ENCODE measurements at regions not wholly inside any gene's neighbourhood (a gene's known extent, or its start where the extent isn't known, plus 50 kb on each side); places are given as distances from the start of the nearest gene placed in this dataset.
"Not testable (repeated sequence)": the region's sequence is repeated elsewhere in the genome, so short reads cannot be mapped to it uniquely, and the experiment has no call there.

DNA sequence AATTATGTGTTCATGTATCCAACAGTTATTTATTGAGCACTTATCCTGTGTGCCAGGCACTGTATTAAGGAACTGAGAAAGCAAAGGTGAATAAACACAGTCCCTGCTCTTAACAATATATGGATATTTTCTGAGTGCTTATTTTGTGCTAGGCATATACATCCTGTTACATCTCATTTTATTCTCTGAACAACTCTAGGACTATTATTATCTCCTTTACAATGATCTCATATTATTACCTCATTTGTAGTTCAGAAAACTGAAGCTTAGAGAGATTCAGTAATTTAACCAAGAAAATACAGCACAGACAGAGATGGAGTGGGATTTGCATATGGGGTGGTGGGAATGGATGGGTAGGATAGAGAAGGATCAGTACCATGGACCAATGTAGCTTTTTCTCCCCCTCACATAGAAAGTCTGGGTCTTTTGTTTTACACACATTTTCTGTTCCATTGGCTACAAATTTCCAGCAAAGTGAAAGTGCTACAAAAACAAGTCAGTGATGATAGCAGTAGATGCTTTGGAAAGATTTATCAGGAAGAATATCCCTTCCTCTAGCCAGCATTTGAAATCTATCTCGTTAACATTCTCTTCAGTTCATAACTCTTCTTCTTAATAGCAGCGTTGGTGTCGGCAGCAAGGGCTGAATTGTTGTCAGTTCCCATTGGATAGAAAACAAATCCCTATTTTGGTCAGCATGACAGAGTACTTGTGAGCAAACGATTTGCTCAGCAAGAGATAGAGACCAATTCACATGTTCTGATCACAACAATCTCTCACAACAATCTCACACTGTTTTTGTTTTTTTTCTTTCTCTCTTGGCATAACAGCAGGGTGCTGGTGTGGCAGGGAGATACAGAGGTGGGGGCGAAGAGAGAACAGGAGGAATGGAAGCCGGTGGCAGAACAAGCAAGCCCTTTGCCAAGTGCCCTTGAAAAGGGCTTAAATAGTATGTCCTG, 102.2 kb upstream of the KCTD1 start:
- DNase-seq (ENCODE audit: low read depth): no peak

DNA sequence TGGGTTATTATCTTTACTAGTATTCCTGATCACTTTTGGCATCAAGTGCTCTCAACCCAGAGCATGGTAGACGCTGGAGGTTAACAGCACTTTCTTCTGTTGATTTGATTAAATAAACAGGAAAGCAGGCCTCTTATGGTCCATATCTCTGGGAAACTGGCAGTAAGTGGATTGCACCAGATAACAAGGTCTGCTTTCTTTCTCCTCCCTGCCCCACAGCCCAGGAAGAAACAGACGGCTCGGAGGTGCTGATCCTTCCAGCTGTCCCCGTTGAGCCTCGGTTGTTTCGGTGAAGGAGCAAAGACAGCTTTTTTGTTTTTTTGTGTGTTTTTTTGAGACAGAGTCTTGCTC, 100.8 kb upstream of the KCTD1 start:
- no peak for DNase-seq (ENCODE audit: low read depth)

DNA sequence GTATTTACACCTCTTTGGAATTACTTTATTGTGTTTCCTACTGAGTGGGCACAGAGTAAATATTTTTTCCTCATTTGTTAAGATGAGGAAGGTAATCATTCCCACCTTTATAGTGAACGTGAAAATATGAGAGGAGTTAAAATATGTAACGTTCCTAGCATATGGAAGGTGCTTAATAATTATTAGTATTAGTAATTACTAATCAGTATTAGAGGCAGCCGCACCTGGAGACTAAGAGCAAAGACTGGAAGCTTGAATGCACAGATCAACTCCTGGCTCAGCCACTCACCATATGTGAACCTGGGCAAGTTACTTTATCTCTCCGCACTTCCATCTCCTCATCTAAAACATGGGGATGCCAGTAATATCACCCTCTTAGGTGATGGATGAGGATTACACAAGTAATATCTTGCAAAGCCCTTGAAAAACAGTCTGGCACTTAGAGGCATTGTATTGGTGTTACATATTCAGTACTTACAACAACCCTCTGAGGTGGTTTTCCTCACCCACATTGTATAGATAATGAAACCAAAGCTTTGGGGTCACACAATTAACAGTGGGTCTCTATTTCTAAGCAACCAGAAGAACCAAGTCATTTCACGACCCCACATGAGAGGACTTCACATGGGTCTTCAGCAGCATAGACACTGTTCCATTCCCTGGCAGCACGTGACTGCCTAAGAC, 100.3 kb upstream of the KCTD1 start:
- no peak for DNase-seq (ENCODE audit: low read depth)

DNA sequence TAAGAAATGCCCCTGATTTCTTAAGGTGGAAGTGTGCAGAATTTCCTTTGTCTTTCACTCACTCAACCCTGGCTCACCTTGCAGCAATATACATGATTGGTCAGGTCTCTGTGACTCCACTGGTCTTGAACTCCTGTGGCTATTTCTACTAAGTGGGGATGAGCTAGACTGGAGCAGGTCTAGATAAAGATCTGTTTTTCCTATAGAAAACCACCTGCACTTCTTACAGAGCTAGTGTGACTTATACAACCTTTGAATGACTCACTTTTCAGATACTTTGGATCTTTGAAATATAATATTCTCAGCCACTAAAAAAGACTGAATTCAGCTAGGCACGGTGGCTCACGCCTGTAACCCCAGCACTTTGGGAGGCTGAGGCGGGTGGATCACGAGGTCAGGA, 98.5 kb upstream of the KCTD1 start:
- no peak for DNase-seq (ENCODE audit: low read depth)

DNA sequence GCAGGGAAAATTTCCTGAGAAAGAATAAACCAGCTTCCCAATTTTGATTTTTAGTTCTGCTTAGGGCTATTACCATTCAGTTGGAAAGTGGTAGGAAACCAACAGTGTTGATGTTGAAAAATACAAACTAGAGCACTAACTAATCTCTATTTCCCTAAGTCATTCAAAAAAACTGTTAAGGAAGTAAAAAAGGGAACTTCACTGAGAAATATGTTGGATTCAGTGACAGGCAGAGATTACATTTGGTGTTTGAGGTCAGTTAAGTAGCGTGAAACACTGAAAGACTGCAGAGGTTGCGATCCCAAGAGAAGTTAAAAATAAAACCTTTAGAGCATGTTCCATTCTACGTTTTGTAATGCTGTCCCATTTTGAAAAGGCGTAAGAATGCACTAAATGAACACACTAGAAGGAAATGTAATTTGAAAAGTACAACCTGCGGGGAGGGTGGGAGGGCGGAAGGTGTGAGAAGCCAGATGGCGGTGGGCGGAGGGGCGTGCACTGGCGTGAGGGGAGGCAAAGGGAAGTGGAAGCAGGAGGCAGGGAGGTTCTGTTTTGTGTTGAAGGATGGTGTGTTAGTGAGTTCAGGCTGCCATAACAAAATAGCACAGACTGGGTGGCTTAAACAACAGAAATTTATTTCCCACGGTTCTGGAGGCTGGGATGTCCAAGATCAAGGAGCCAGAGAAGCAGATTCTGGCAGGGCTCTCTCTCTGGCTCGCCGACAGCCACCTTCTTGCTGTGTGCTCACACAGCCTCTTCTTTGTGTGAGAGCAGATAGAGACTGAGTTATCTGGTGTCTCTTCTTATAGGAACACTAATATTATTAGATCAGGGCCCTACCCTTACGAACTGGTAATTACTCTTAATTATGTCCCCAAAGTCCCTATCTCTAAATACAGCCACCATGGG, 94.3 kb upstream of the KCTD1 start:
- DNase-seq (ENCODE audit: low read depth): no peak

DNA sequence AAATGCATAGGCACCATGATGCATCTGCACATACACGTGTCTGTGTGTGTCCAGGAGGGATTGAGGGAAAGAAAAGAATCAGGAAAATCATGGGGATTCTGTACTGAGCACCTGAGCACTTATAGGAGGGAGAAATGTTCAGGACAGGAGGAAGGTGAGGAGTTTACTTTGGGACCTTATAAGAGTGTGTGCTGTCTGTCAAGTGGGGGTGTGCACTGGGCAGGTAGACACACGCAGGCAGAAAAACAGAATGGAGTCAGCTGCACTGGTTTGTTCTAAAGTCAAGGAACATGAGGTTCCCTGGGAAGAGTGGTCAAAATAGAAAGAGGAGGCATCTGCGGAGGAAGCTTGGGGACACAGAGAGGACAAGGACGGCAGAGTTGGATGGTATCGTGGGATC, 92.2 kb upstream of the KCTD1 start:
- DNase-seq (ENCODE audit: low read depth): no peak

DNA sequence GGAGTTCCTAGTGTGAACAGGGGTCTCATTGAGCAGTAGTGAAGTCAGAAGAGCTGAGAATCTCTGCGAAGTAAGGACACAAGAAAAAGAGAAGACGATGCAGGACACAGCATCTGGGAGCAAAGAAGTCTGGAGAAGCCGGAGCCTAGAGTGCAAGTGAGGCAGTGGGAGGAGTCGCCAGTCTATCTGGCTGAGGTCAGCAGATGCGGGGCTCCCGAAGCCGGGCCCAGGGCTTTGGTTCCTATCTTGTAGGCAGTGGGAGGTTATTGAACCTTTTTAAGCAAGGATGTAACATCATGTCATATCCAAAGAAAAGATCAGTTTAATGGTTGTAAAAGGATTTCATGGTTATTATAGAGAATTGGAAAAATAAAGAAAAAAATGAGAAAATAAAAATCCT, 90.8 kb upstream of the KCTD1 start:
- DNase-seq (ENCODE audit: low read depth): no peak

DNA sequence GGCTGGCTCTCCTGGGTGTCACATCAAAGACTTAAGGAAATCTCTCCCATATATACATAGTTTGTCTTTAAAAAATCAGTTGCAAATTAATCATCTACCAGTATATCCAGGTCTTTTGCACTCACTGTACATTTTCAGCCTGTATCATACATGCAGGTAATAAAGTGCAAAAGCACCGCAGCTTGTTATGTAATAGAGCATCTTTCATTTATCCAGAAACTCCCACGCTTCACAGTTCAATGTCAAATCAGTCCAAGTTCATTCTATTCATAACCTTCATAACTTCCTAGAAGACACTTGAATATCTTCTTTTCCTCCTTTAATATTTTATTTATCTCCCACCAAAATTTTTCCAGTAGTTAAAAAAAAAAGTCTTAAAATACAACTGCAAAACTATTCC, 89.6 kb upstream of the KCTD1 start:
- DNase-seq (ENCODE audit: low read depth): no peak

DNA sequence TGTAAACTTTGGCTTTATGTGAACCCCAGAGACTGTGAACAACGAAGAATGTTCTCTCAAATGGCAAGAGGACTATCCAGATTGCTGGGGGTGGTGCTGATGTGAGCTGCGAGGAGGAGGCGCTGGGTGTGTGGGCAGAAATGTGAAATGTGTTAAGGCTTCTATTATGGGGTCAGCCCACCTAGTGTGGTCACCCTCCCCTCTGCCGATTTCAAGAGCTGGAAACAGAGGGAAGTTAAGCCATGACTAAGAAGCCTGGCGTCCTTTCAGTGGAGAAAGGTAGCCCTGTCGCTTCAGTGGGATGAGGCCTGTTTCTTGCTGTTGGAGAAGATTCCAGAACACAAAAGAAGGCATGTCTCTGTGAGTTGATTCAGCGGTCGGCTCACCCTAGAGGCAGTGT, 89.0 kb upstream of the KCTD1 start:
- no peak for DNase-seq (ENCODE audit: low read depth)

DNA sequence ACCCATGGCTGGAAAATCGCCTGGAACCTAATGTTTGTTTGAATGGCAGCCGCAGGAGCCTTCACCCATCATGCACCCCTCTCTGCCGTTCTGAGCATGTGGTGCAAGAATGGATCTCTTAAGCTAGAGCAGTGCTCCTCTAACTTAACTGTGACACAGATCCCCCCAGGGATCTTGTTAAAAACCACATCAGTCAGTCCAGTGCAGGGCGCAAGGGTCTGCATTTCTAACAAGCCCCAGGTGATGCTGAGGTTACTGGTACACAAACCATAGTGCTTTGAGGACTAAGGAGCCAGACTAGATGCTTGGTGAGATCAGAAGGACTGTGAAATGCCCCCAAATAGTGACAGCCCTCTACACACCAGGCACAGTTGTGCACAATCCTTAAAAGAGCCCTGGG, 87.1 kb upstream of the KCTD1 start:
- no peak for DNase-seq (ENCODE audit: low read depth)

DNA sequence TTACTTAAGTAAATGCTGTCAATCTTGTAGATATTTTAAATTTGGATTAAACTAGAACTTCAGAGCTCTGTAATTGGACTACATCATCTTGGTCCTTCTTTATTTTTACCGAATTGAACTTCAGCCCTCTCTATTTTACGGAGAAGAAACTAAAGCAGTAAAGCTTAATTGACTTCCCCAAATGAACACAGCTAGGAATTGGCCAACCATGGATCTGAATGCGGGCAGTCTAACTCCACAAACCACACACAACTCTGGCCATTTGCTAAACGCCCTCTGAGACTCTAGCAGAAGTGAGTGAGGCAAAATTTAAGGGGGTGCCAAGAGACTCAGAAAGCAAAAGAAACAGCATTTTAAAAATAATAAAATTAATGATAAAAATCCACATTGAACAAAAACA, 86.3 kb upstream of the KCTD1 start:
- no peak for DNase-seq (ENCODE audit: low read depth)

DNA sequence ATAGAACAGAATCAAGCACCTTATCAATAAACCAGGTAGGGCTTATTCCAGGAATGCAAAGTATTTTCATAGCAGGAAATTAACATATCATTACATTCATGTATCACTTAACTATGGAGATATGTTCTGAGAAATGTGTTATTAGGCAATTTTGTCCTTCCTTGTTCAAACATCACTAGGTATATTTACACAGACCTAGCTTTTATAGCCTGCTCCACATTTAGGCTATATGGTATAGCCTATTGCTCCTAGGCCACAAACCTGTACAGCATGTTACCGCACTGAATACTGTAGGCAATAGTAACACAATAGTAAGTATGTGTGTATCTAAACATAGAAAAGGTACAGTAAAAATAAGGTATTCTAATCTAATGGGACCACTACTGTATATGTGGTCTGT, 82.8 kb upstream of the KCTD1 start:
- no peak for DNase-seq (ENCODE audit: low read depth)

DNA sequence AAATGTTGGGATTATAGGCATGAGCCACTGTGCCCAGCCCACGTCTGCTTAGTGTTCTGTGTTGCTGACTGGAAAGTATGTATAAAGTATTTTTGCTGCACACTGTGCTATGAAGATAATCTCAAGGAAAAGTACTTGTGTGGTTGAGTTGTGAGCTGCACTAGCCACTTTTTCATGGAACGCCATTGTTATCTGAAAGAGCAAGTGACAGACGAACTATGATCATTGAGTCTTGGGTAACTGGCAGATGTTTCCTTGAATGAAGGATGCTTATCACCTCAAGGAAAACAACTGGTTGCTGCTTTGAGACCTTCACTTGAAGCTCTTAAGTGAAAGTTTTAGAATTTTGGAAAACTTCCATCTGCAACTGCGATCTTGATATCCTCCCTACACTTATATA, 82.2 kb upstream of the KCTD1 start:
- no peak for DNase-seq (ENCODE audit: low read depth)

DNA sequence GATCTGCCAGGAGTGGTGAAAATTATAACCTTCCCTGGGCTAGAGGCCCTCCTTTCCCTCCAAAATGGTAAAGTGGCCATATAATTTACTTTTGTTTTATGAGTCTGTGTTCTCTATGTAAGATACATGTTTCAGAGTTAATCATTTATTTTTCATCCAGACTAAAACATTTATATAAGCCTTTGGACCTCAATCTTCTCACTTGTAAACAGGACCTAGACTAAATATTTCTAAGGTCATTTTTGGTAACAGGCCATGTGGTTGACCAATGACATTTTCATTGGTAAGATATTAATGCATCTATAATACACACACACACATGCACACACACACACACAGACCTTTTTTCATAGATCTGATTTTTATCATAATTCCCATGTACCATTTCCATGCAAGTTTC, 79.7 kb upstream of the KCTD1 start:
- DNase-seq (ENCODE audit: low read depth): no peak

DNA sequence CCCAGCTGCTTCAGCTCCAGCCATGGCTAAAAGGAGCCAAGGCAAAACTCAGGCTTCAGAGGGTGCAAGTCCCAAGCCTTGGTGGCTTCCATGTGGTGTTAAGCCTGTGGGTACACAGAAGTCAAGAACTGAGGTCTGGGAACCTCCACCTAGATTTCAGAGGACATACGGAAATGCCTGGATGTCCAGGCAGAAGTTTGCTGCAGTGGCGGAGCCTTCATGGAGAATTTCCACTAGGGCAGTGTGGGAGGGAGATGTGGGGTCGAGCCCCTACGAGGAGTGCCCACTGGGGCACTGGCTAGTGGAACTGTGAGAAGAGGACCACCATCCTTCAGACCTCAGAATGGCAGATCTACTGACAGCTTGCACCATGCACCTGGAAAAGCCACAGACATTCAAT, 76.1 kb upstream of the KCTD1 start:
- DNase-seq (ENCODE audit: low read depth): no peak

DNA sequence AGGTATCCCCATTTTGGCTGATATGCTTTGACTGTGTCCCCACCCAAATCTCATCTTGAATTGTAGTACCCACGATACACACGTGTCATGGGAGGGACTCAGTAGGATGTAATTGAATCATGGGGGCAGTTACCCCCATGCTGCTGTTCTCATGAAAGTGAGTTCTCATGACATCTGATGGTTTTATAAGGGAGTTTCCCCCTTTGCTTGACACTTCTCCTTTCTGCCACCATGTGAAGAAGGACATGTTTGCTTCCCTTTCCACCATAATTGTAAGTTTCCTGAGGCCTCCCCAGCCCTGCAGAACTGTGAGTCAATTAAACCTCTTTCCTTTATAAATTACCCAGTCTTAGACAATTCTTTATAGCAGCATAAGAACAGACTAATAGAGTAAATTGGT, 75.0 kb upstream of the KCTD1 start:
- DNase-seq (ENCODE audit: low read depth): not testable (repeated sequence)

DNA sequence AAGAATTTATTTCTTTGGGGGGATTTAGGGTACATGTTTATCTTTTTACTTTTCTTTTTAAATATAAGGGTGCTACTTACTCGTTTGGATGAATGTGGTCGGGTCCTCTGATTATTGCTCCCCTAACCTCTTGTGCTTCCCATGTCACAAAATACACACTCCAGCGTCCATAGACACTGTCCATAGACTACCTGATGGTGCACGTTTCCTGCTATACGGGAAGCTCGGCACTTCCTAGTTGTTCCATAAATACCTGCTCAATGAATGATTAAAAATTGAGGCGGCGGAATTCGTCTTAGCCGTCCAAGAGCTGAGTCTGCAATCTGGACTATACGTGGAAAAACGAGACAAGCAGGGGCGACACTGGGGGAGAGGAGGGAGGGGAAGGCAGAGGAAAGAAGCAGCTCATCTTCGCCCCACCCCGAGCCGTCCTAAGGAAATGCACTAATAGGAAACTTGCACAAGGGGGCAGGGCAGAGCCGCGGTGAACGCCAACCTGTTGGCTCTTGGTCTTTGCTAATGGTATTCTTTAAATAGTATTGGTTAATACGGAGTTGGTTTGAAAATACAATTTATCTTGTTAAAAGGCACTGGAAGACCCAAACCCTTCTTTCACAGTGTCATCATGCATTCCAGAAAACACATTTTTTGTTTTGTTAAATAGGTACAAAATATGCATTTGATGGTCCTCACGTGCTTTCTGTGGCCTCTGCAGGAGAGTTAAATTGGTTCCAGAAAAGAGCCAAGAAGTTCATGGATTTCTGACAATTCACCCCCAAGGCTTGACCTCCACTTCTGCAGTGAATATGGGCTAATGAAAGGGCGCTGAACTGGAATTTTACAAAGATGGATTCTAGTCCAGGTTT, 73.0 kb upstream of the KCTD1 start:
- DNase-seq (ENCODE audit: low read depth): peak; percentile 36

DNA sequence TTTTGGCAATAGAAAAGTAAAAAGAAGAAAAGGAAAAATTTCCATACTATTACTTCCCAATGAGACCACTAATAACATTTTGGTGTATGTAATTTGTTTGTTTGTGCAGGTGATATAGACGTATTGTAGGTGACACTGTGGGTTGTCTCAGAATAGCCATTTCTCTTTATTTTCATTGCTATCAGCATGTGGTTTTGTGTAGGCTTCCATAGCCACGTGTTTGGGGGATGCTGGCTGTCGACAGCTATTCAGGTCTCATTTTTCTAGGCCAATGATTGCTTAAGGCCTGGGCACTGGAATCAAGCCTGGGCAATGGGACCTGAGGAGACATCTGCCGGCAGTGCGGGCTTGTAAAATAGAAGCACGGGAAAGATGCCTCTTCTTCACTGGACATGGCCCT, 71.0 kb upstream of the KCTD1 start:
- no peak for DNase-seq (ENCODE audit: low read depth)

DNA sequence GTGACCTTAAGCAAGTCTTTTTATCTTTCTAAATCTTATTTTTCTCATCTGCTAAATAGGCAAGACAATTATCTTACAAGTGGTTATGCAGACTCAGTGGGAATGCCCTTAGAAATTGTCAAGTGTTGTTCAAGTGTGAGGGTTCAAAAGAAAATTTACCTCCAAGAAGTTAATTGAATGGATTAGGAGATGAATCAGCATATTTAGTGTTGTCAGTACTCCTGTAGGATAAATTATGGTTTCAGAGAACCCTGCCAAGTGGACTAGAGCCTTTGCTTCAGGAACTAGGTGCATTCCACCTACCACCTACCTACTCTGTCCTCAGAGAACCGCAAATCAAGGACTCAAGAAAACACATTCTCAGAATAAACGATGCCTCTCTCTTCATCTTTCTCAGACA, 69.8 kb upstream of the KCTD1 start:
- no peak for DNase-seq (ENCODE audit: low read depth)

DNA sequence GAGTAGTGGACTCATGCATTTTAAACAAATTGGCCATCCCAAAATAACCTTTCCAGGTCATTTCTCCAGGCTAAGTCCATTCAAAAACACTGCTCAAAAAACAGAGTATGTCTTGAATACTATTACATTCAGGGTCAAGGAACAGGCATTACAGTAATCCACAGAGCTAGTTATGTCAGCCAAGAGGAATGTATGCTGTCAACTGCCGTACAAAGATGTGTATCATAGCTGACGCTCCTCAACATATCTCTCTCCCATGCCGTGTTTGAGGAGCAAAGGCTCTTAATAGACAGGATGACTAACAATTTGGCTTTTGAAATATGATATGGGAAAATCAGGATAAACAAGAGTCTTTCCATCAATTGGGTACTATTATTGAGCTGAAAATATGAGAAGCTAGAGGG, 68.8 kb upstream of the KCTD1 start:
- peak; percentile 100 for DNase-seq (ENCODE audit: low read depth)

DNA sequence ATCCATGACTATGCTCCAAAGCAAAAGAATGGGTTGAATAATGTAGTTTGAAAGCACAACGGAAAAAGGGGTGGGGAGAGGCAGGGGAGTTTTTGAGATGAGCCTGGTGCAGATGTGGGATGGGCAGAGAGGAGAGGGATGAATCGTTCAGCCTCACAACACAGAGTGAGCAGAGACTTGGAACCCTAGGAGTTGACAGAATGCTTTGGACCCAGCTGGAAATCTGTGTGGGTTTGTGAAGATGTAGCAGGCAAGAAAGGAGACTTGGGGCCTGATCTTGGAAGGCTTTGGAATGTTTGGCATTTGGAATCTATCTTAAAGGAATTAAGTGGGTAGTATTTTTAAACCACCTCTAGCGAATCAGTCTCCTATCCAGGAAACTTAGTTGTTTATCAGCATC, 66.0 kb upstream of the KCTD1 start:
- DNase-seq (ENCODE audit: low read depth): peak; percentile 7

Measured in iris pigment epithelial cell (primary cell).